Thoracic aorta (tissue), 2 donors: ENCODE measurements at regions not wholly inside any gene's neighbourhood (a gene's known extent, or its start where the extent isn't known, plus 50 kb on each side); places are given as distances from the start of the nearest gene placed in this dataset.

Experiments
- ATAC-seq: fragments of 150-250 bp; one replicate; pipeline ENCODE4 v1.8.0; 2017; ENCODE audit warnings: low read depth; ENCODE audit not compliant: insufficient number of reproducible peaks, low FRiP score
- DNase-seq: peaks from one replicate; pipeline ENCODE4 v3.0.0-alpha.2; 2020; ENCODE audit warnings: low spot score
- H3K27ac ChIP-seq, 2 donors: fragments of 200-600 bp; sonication (generic); 1 replicate in 1 of 2; 2 replicates in 1 of 2; pipeline ENCODE4 v1.5.1; 2016; ENCODE audit warnings: mild to moderate bottlenecking in 2 of 2, moderate library complexity in 2 of 2
- H3K27me3 ChIP-seq: fragments of 200-600 bp; sonication (generic); replicated peaks from 2 replicates; pipeline ENCODE4 v1.6.0; 2016; ENCODE audit warnings: mild to moderate bottlenecking; ENCODE audit not compliant: insufficient read depth
- H3K36me3 ChIP-seq: fragments of 200-600 bp; sonication (generic); one replicate; pipeline ENCODE4 v1.5.1; 2016
- H3K4me1 ChIP-seq, 2 donors: fragments of 200-600 bp; sonication (generic); 1 replicate in 1 of 2; 2 replicates in 1 of 2; pipeline versions ENCODE4 v1.5.1 to v1.6.0; 2016; ENCODE audit warnings: low read depth in 2 of 2, mild to moderate bottlenecking in 1 of 2; ENCODE audit not compliant: control insufficient read depth in 1 of 2
- H3K4me3 ChIP-seq: fragments of 200-600 bp; sonication (generic); 2 replicates; pipeline ENCODE4 v1.5.1; 2016; ENCODE audit warnings: mild to moderate bottlenecking
- H3K9me3 ChIP-seq: fragments of 200-600 bp; sonication (generic); 2 replicates; pipeline ENCODE4 v1.5.1; 2016
- CTCF ChIP-seq: fragments of 200-600 bp; sonication (generic); IDR thresholded peaks from one replicate; pipeline ENCODE4 v1.5.1; 2019; ENCODE audit warnings: antibody characterized with exemption

- no peak for TF ChIP-seq CTCF
- Histone ChIP-seq H3K4me3 (no peak overlapping the region), H3K27me3 (no peaks in the 10 kb centered on the region), H3K9me3 (no peaks in the 10 kb centered on the region), H3K27ac (no peak overlapping the region), H3K4me1 (no peaks in the 10 kb centered on the region), H3K36me3 (no peaks in the 10 kb centered on the region)
- ATAC-seq (no peak), DNase-seq (no peak)
Measured at GRCh38 chr12:30357766-30358490, 337.7 kb downstream of the IPO8 start.

DNA sequence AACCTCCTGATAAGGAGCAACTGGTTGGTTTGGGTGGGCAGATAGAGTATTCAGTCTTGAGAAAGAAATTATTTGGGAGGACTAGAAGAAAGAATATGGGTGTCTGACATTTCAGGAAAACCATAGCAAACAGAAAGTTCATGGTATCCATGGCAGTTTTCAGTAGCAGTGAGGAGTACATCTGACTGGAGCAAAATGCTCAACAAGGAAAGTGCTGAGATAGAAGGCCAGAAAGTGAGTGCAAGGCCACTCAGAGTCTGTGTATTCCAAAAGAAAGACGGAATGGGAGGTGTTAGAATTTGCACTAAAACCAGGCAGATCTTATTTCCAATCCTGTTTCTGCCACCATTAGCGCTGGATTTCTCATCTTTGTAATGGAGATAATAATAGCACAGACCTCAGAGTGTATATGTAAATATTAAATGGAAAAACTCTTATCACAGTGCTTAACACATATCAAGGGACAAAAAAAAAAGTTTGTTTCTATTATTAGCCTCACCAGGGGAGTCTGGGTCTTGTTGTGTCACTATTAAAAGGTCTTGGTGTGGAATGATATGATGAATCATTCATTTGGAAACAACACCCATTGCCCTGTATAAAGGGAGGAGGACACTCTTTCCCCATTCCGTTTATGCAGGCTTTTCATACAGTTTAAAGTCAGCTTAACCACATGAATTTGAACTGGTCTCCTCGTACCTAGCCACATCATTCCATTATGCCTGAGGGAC, 349.8 kb downstream of the IPO8 start:
- TF ChIP-seq CTCF: no peak
- DNase-seq: no peak
- Histone ChIP-seq H3K9me3 (peaks cover 3% of the 10 kb centered on the region), H3K4me3 (no peak overlapping the region), H3K36me3 (no peaks in the 10 kb centered on the region), H3K4me1 (no peaks in the 10 kb centered on the region), H3K27ac (no peak overlapping the region), H3K27me3 (no peaks in the 10 kb centered on the region)
- no peak for ATAC-seq

- H3K36me3 ChIP-seq: no peaks in the 10 kb centered on the region
- H3K4me1 ChIP-seq: no peaks in the 10 kb centered on the region
- no peak for ATAC-seq
Measured at GRCh38 chr12:30330565-30330964, 365.1 kb downstream of the IPO8 start.

DNA sequence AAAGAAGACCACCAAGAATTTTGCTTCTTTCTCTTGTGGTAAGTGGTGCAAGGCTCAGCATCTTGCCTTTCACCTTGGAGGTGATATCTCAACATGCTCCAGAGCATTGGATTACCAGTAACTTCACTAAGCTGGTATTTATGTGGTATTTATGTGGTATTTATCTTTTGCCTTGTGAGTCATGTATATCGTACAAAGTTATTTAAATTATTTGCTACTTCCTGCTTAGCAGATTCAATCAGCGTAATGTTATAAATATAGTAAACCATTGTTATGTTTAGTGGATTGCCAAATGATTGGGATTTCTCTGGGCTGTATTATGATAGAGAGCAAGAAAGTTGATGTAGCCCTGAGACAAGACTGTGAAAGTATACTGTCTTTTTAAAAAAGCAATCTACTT, 366.4 kb downstream of the IPO8 start:
- no peak for DNase-seq
- TF ChIP-seq CTCF: no peak
- Histone ChIP-seq H3K4me1 (no peaks in the 10 kb centered on the region), H3K4me3 (no peak overlapping the region), H3K36me3 (no peaks in the 10 kb centered on the region), H3K27me3 (no peaks in the 10 kb centered on the region), H3K27ac (no peak overlapping the region), H3K9me3 (no peaks in the 10 kb centered on the region)
- ATAC-seq: no peak

More at GRCh38 chr12:30330565-30330964, 365.1 kb downstream of the IPO8 start:
- no peak for TF ChIP-seq CTCF
- Histone ChIP-seq H3K27ac (no peak overlapping the region), H3K9me3 (no peaks in the 10 kb centered on the region), H3K27me3 (no peaks in the 10 kb centered on the region), H3K4me3 (no peak overlapping the region)
- DNase-seq: no peak

DNA sequence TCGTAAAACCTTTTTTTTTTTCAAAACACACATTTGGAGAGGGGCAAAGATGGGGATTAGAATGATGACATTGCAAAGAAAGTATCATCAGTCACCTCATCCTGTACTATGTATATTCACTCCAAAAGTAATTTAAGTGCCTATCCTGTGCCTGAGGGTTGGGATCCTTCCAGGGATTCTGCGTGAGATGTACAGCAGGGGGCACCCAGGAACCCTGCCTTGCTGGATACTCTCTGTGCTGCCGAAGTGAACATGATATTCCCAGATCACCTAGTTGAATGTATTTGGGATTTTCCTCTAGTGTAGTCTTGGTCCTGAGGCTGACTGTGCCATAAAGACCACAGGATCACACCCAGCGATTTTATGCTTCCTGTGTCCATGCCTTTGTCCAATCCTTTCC, 372.7 kb downstream of the IPO8 start:
- Histone ChIP-seq H3K4me1 (no peaks in the 10 kb centered on the region), H3K27me3 (no peaks in the 10 kb centered on the region), H3K27ac (no peak overlapping the region), H3K9me3 (no peaks in the 10 kb centered on the region), H3K36me3 (no peaks in the 10 kb centered on the region), H3K4me3 (no peak overlapping the region)
- DNase-seq: no peak
- ATAC-seq: no peak
- no peak for TF ChIP-seq CTCF
